Stimulated activated CD8-positive, alpha-beta memory T cell treated with anti-CD3 and anti-CD28 coated beads, Interleukin-7, amount 100 ng/mL, for 24 hours (primary cell): ENCODE measurements at regions not wholly inside any gene's neighbourhood (a gene's known extent, or its start where the extent isn't known, plus 50 kb on each side); places are given as distances from the start of the nearest gene placed in this dataset.
"Not testable (repeated sequence)": the region's sequence is repeated elsewhere in the genome, so short reads cannot be mapped to it uniquely, and the experiment has no call there.

ENCODE experiments used
- DNase-seq: peaks from one replicate; pipeline ENCODE4 v3.0.0-alpha.2; 2020; ENCODE audit warnings: low read depth

DNA sequence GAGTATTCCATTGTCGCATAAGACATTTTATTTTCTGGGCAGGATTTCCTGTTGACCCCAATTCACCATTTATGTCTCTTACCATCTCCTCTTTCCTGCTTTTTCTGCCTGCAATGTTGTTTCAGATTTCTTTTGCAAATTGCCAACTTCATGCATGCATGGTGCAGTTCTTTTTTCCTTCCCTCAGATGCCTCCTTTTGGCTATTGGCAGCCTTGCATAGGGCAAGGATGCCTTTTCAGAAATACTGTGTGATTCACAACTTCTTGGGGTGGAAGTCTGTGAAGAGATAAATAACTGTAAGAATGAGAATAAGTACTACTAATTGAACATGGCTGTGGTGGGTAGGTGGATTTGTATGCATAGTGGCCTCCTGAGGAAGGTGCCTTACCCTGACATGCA lies 116.7 kb downstream of the SOX4 start:
- no peak for DNase-seq

DNA sequence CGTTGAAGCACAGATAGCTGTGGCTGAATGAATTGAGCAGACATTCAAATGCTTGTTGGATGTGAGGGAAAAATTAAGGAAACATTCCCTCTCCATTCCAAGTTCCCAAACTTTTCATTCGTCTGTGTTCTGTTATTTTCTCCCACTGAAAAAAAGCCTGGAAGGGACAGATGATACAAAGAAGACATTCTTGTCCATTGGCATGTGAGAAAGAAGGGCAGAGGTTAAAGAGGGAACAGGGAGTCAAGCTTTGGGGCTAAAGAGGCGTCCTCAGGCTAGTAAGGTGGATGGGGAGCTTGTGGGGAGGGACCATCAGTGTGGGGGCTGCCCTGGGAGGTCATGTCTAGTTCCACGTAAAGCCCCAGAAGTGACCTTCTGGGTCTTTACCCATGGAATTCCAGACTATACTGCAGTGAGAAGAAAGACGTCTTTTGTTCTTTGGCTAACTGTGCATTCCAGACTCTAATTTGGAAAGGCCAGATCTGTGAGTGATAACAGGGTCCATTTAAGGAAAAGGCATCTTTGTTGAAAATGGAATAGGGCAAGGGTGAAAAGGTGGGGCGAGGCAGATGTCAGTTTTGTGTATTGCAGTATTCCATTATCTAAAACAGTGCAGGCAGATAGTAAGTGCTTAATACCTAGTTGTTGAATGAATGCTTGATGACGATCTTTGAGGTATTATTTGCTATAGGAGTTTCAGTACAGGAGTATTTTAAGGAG lies 117.5 kb downstream of the SOX4 start:
- no peak for DNase-seq

DNA sequence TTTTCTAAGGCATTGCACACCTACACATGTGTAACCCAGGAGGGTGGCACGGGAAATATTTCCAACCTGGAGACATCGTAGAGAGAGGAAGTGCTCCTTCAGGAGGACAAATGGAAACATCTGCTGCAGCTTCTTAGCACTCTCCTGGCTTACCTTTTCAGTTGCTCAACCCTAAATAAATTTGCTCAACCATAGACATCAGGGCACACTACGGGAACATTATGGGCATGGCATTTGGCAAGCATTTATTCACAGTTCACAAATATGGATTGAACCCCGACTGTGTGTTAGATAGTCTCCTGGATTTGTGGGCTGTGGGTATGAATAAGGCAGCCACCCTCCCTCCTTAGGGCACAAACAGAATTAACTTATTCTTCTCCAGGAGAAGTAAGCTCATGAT lies 118.7 kb downstream of the SOX4 start:
- no peak for DNase-seq

DNA sequence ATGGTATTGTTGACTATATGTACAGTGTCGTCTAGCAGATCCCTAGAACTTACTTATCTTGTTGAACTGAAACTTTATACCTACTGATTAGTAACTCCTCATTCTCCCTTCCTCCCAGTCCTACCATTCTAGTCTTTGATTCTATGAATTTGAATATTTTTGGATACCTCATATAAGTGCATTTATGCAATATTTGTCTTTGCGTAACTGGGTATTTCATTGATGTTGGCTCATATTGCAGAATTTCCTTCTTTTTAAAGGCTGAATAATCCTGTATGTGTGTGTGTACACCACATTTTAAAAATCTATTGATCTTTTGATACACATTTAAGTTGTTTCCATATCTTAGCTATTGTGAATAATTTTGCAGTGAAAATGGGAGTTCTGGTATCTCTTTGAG lies 119.9 kb downstream of the SOX4 start:
- no peak for DNase-seq

DNA sequence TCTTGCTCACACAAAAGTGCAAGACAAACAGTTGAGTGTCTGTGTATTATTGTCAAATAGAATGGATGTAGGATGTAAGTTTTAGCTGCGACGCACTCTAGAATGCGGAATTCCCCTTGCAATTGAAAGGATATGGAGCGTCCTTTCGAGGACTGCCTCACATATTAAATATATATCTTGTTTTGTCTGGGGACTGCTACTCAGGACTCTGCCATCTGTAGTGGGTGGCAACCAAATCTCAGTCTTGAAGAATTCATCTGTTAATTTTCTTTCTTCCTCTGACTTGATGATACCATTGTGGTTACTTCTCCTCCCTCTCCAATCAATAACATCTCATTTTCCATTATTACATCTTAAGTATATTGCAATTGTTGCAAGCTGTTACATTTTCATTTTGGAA lies 121.6 kb downstream of the SOX4 start:
- no peak for DNase-seq

DNA sequence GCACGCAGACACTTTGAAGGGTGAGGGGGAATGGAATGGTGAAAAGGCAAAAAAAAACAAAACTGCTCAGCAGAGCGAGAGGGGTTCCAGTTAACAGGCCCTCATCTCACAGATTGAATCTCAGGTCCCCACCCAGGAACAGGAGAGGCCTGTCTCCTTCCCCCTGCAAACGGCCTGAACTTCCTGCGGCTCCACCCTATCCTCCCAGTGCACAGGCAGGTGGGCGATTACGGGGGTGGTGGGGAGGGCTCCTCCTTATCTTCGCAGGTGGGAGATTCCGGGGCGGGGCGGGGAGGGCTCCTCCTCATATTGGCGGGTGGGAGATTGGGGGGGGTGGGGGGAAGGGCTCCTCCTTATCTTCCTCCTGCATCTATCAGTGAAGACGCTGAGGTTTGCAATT lies 129.0 kb downstream of the SOX4 start:
- no peak for DNase-seq

DNA sequence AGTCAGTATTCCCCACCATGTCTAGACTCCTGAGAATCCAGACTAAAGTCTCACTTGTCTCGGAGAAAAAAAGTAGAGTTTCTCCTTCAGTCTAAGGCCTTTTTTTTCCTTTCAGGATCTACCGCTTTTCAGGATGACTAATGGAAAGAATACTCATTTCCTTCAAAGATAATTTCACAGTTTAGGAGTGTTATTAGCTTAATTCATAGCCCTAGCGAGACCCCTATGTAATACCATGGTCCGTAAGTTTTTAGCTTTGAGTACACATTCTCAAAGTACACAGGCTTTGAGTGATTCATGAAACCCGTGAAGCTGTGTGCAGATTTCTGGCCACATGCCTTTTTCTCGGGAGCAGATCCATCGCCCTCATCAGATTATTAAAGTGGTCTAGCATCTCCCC lies 133.1 kb downstream of the SOX4 start:
- no peak for DNase-seq

DNA sequence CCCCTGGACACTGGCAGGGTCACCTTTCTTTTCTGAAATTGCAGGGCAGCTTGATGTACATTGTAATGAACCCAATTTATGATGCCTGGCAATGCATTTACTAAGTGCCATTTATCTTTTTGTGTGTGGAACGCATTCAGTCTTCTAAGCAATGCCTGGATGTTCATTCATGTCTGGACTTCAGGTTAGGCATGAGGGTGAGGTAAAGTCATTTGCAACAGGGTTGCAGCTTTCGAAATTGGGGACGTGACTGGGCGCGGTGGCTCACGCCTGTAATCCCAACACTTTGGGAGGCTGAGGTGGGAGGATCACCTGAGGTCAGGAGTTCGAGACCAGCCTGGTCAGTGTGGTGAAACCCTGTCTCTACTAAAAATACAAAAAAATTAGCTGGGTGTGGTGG lies 134.6 kb downstream of the SOX4 start:
- no peak for DNase-seq

DNA sequence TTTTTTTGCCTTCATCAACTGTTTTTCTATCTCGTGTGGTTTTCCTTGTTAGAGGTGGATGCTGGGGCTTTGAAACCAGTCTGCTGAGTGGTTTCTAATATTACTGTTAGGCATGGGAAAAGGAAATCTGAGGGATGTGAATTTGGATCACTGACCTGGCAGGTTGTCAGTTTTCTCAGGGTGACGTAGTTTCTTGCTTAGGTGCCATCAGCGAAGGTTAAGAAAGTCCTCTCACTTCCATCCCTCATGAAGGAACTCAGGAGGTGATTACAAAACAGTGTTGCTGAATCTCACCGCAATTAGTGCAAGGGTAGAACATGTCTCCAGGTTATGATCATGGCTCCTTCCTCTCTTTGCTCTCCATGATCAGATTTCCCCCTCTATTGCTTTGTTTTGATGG lies 135.9 kb downstream of the SOX4 start:
- DNase-seq: no peak

DNA sequence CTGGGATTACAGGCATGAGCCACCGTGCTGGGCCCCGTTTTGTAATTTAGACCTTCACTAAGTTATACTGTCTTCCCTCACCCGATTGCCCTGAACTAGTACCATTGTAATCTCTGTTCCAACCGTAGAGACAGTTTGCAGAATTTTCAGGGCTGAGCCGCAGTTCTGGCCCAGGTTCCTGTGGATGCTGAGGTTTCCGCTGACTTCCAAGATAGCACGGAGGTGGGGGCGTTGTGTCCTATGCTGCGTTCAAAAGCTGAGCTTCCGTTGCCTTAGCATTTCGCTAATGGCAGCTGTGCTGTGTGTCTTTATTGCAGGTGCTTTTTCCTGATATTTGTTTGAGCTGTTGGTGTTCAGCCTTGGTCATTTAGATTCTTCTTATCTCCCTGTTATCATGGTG lies 137.0 kb downstream of the SOX4 start:
- no peak for DNase-seq

DNA sequence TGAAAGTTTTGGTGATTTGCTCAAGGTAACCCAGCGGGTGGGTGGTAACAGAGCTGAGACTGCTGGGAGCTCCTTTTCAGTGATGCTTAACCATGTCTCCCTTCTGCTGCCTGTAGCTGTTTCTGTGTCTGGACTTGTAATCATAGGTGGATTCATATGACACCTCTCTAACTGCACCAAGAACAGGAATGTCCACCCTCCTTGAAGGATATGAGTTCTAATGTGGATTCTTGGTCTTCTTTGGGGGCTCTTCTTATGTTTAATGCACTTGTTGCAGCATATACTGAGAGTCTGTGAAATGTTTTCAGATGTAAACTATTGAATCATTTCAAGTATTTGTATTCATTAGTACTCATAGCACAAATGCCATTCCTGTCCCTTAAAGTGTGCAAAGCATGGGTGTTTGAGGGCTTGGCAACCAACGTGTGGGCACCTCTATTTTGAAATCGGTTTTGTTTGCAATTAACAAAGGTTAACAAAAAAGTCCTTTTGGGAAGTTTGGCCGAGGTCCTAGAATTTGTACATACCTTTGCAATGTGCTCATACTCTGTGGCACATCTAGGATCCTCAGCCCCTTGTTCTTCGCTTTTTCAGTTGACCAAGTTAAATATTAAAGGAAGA lies 138.0 kb downstream of the SOX4 start:
- DNase-seq: no peak

DNA sequence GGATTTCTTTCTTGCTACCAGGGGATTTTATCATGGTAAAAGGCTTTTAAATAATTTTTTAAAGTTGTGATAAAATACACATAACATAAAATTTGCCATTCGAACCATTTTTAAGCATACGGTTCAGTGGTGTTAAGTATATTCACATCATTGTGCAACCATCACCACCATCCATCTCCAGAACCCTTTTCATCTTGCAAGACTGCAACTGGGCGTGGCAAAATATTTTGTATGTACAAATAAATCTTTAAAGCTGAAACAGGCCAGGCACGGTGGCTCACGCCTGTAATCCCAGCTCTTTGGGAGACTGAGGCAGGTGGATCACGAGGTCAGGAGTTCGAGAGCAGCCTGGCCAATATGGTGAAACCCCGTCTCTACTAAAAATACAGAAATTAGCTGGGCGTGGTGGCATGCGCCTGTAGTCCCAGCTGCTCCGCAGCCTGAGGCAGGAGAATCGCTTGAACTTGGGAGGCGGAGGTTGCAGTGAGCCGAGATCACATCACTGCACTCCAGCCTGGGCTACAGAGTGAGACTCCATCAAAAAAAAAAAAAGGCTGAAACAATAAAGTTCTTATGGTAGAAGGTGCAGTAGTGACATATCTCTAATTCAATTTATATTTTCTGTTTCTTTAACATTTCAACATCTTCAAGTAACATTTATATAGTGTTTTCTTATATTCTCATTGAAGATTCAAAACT lies 138.6 kb downstream of the SOX4 start:
- DNase-seq: not testable (repeated sequence)

DNA sequence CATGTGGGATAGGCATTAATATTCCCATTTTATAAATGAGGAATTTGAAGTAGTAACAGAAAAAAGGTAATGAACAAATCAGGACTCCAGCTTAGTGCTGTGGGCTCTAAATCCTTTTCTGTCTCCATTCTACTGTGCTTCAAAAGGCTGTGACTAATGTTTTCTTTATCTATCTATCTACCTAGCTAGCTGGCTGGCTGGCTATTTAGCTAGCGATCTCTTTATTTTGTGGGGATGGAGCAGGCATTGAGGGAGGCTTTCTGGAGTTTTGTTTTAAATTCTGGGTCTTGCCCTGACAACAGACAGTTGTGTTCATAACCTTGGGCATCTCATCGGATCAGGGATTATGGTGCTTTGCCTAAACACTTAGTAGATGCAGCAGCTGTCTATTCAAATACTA lies 139.2 kb downstream of the SOX4 start:
- DNase-seq: no peak

DNA sequence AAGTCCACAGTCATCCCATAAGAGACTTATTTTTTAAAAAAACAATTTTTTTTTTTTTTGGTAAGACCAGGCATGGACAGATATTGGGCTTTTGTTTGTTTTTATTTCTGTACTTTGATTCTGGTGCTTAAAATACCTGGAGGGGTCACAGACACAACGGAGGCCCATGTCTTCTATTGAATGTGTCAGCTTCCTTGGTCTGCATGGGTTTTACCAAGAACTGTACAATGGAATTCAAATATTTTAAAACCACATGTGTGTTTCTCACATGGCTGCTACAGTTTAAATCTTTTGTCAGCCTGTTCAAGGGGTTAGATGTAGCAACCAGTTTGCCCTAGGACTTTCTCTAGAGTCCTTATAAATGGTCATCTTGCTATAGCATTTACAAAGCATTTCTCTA lies 139.8 kb downstream of the SOX4 start:
- DNase-seq: no peak

DNA sequence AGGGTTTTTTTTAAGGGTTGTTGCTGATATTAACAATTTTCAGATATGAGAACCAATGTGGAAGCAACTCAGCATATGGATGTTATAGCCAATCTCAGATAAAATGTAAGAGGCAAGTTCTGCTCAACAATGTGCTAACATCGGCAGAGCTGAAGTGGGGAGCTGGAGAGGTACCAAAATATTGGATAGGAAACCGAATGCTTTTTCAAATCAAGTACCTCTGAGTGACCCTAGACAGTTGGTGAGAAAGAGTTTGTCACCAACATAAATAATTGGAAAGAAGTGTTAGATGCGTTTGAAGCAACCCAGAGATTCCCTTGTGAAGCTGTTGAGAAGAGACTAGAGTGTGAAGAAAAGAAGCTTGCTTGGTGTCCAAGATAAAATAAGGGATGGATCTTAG lies 140.7 kb downstream of the SOX4 start:
- DNase-seq: no peak

DNA sequence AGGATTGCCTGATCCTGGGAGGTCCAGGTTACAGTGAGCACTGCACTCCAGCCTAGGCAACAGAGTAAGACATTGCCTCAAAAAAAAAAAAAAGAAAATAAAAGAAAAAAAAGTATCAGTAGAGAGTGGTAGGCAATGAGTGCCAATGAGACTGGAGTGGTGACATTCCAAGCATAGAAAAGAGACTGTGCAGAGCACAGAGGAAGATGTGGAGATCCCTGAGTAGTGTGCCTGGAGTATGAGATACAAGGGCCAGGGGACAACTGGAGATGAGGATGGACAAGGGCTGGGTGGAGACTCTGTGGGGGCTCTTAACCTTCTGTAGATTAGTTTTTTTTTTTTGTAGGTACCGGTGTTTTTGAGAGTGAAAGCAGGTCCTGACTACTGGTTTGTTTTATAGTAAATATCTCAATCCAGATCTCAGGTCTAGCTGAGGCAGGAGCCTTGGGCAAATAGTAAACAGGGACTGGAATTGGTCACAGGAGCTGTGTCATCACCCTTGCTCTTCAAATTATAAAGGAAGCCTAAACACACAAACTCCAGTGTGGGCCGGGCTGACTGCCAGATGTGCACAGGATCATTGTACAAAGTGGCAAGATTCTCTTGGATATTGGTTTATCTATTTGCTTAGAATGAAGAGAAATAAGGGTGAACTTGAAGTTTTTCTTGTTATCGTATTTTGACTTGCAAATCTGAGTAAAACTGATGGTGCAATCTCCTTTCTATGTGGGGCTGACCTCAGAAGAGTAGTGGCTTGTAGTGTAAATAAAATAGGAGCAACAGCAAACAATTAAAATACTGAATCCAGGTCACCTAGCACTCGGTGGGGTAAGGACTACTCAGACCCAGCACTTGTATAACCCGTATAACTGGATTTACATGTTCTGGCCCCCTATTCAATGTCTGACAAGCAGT lies 144.9 kb downstream of the SOX4 start:
- no peak for DNase-seq

DNA sequence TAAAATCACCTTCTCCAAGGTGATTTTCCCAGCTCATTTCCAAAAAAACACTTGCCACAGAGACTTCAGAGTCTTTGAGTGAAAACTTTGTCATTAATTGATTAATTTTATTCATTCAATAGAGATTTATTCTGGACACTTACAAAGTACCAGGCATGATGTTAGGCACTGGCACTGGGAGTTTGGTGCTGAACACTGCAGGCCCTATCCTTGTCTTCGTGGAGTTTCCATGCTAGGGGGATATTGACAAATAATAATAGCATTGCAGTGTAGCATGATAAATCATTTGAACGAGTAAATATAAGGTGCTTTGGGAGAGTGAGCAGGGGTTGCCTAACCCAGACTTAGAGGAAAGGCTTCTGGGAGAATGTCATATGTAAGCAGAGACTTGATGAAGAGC lies 145.7 kb downstream of the SOX4 start:
- no peak for DNase-seq

DNA sequence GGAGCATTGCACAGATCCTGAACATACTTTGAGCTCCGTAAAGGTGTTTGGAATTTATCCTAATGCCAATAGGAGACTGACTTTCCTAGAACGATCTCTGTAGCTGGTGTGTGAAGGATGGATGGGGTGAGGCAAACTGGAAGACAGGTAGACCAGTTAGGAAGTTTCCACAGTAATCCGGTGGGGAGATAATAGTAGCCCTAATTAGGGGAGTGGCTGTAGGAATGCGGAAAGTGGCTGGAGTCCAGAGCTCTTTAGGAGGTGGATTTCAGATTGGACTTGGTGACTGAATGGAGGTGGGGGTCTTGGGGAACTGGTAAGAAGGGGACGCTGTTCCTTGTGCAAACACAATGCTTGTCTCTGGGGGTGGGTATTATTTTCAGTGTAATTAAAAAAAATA lies 146.3 kb downstream of the SOX4 start:
- no peak for DNase-seq

DNA sequence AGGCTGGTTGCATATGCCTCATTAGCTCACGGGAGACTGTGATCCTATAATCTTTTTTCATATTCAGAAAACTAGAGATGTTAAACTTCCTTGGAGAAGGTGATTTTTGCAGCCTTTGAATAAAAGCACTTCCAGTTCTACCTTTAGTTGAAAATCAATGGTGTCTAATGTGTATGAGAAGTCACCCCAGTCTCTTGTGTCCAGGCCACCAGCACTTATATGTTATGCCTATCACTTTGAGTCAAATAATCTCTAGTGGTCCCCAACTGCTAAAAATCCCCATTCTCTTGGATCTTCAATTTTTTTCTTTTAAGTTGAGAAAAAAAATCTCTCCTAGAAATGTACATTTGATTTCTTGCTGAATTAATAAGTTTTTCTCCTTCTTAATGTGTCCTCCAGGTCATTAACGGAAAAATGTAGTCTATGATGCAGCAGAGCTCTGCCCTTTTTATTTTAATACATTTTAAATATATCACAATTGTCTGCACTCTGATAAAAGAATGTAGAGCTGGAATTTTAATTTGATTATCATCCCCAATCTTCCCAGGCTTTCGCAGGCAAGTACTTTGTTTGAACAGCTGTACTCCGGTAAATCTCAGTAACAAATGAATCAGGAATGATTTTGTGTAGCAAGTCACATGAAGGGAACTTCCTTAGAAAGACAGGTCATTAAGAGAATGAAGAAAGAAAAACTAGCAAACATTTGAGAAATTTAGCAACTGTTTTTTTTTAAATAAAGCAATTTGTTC lies 147.0 kb downstream of the SOX4 start:
- DNase-seq: no peak

DNA sequence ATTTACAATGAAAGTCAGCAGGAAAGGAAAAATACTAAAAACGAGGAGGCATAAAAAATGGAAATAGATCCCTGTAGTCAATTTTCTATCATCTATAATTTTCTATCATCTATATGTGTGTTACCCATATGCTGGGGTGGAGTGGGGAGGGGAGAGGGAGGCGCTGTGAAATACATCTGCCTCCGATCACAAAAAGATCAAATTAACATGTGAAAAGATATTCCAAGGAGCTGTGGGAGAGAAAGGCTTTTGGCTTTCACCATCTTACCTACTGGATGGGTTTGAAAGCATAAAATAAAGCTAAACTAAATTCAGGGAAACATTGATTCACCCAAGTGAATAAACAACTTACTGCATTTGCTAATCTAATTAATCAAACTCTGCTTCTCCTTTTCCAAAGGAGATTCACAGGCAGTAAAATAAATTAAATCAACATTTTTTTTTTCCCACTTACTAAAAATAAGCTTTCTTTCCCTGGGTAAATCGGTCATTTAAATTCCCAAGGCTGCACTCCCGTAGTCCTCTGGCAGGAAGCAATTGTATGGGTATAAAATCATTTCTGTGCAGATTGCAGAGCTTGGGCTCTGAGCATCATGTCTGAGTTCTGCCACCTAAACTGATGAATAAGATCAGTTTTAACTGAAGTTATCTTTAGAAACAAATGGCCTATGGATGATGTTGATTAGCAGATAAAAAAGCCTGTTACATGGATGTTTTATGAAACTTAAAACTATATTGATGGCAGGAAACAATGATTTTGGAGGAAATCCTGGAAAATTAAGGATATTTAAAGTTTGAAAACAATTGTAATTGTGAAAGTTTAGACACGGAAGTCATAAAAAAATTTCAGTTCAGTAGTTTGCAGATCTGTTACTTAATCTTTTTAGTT lies 147.9 kb downstream of the SOX4 start:
- no peak for DNase-seq

DNA sequence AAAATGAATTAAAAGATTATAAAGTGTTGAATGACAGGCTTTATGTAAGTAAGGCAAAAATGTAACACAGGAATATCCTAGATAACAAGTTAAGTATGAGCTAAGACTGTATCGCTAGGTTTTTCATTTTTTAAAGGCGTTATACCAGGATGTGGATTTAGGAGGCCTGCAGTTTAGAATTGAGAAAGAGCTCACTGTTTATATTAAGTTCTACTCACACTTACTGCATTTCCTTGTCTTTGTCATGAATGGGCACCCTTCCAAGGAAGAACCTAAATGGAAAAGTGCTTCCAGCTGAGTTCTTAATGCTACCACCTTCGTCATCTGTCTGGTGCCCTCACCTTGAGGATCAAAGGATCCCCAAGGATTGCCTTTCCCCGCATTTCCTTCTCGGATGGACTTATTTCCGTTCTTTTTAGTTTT lies 148.7 kb downstream of the SOX4 start:
- no peak for DNase-seq
